A204.1 (cell line): ENCODE measurements at regions not wholly inside any gene's neighbourhood (a gene's known extent, or its start where the extent isn't known, plus 50 kb on each side); places are given as distances from the start of the nearest gene placed in this dataset.
"Not testable (repeated sequence)": the region's sequence is repeated elsewhere in the genome, so short reads cannot be mapped to it uniquely, and the experiment has no call there.

Experiments
- FAIRE-seq: peaks from 2 replicates; lab custom pipeline; 2012; peaks lifted over from hg19 to GRCh38; lab: Jason Lieb, UNC

- no peak for FAIRE-seq
These were observed 219.0 kb upstream of the NRG3 start for GRCh38 chr10:81655986-81656385.

DNA sequence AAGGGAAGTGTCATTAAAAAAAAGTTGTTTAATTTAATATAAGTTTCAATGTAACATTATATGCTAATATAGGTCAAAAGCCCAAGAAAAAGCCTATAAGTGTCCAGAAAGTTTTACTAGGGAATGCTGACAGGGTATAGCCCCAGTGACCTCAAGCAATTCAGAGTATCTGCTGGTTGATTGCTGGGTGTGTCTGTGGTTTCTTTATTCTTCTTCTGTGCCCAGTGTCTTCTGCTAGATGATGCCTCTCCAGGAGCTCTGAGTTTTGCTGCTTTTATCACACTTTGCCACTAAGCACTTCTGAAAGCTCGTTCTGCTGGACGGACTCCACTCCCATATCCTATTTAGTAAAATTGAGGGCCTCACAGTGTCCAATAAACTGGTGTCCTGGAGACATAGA, 212.2 kb upstream of the NRG3 start:
- FAIRE-seq = no peak

DNA sequence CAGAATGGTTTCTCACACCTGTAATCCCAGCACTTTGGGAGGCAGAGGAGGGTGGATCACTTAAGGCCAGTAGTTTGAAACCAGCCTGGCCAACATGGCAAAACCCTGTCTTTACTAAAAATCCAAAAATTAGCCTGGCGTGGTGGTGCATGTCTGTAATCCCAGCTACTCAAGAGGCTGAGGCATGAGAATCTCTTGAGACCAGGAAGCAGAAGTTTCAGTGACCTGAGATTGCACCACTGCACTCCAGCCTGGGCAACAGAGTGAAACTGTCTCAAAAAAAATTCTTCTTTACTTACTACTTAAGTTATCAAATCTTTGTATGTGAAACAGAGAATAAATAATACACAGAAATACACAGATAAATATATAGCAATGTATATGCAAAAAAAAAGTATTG, 210.2 kb upstream of the NRG3 start:
- not testable (repeated sequence) for FAIRE-seq

DNA sequence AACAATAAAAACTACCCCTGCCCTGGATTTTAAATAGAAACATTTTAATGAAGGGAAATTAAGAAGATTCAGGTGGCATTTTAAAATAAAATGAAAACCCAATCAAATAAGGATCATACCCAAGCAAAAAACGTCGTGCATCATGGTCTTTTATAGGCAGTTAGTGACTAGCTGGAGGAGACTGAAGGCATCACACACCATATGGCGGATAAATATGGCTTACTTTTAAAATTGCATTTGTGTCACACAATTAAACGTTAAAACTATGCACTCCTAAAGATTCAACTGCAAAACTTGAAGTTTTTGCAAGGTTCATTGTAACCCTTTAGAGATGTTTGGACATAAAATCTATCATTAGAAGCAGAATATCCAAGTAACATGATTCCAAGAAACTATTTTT, 200.1 kb upstream of the NRG3 start:
- FAIRE-seq = no peak

DNA sequence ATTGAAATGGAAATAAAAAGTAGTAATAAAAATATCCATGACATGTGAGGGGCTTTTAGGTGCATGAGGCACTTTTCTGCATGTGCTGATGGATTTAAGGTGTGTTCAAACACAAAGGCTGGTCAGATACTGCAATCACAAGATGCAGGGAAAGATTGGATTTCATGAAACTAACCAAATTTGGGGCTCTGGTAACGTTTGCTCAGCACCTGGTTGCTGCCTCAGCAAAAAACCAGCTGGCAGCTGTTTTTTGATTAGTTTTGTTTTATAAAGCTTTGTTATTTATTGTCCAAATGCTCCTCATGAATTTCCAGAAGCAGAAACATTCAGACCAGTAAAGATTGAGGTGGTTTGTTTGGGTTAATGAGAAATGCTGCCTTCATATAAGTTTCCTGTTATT, 195.7 kb upstream of the NRG3 start:
- no peak for FAIRE-seq

DNA sequence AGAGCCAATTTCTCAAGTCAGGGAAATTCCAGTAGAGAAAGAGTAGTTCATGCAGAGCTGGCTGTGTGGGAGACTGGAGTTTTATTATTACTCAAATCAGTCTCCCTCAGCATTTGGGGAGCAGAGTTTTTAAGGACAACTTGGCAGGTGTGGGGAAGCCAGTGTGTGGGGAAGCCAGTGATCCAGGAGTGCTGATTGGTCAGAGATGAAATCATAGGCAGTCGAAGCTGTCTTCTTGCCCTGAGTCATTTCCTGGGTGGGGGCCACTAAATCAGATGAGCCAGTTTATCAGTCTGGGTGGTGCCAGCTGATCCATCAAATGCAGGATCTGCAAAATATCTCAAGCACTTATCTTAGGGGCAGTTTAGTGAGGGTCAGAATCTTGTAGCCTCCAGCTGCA, 194.6 kb upstream of the NRG3 start:
- no peak for FAIRE-seq

DNA sequence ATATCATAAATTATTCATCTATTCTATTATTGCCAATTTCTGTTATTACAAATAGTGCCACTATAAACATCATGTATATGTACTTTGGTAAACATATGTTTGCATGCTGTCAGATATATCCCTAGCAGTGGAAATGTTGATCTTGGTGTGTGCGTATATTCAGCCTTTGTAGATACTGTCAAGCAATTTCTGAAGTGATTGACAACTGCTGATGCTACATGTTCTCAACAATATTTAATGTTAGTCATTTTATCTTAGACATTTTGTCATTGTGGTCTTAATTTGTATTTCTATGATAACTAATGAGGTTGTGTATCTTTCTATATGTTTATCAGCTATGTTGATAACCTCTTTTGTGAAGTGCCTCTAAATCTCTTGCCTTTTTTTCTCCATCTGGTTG, 186.5 kb upstream of the NRG3 start:
- no peak for FAIRE-seq

DNA sequence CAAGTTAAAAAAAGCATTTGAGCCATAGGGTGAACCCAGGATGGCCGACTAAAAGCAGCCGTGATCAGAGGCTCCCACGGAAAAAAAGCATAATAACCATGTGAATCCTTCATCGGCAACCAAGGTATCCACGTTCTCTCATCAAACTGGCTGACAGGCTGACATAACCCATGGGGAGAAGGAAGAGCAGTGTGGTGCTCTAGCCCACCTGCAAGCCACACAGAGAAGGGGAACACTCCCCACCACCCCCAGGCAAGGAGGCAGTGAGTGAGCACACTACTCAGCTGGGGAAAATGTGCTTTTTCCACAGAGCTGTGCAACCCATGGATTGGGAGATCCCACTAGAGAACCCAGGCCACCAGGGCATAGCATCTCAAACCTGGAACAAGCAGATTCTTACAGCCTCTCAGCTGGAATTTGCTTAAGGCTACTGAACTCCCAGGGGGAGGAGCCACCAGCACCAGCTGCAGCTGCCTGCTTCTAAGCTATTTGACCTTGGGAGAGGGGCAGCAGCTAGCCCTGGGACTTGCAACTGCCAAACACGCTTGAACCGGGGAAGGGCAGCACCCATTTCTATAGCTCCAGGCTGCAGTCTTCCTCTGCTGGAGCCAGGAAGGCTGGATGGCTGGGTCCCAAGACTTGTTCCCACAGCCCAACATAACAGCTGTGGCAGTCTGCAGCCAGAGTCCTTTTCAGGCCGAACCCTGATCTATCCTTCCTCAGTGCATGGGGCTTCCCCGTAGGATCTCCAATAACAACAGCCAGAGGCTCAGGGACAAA, 178.2 kb upstream of the NRG3 start:
- no peak for FAIRE-seq

GRCh38 chr10:81704596-81704995, 170.4 kb upstream of the NRG3 start:
- no peak for FAIRE-seq

DNA sequence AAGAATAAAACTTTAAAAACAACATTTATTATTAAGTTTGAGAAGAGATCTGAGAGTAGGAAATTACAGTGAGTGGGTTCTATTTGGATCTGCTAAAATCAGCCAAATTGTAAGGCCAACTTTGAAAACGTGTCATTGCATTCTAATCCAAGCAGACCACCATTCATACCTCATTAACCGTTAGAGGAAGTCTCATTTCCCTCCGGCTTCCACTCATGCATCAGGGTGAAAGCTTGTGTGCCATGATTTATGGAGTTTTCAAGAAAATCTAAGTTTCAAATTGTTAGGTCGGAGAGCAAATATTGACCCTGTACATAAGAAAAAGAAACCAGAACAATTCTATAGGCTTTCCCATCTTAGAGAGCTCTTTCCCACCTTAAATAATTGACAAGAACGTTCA, 166.6 kb upstream of the NRG3 start:
- no peak for FAIRE-seq

GRCh38 chr10:81708929-81709328, 166.1 kb upstream of the NRG3 start:
- no peak for FAIRE-seq

- FAIRE-seq = no peak
These were observed 152.6 kb upstream of the NRG3 start for GRCh38 chr10:81722399-81722798.

DNA sequence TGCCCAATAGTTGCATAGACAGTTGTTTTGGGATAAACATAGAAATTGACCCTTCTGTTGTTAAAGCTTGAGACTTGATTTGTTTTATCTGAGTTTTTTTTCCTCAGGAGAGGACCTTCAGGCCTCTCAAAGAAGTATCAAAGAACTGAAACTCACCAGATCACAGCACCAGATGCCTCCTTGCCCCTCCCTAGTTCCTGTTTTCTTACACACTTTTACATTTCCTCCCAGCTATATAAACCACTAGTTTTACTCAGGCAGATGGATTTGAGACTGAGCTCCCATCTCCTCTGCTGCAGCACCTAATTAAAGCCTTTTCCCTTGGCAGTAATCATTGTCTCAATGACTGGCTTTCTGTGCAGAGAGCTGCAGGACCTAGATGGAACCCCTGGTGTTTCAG, 150.6 kb upstream of the NRG3 start:
- FAIRE-seq = no peak

DNA sequence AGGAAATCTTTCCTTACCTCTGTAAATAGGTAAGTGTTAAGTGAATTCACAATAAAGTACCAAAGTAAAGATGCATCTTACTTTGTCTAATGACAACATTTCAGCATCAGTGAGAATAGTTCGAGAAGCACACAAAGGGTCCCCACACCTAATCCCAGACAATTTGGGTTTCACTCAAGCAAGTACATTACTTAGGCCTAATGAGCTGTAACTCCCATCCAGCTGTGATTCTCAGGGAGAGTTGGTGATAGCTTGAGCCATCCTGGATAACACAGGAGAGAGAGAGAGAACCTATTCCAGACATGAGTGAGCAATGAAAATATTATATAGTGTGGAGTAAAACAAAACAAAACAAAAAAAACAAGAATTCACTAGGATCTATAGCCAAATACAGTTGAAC, 149.1 kb upstream of the NRG3 start:
- no peak for FAIRE-seq

GRCh38 chr10:81728692-81729091, 146.3 kb upstream of the NRG3 start:
- FAIRE-seq = no peak

GRCh38 chr10:81730891-81731290, 144.1 kb upstream of the NRG3 start:
- FAIRE-seq = no peak

GRCh38 chr10:81733542-81733941, 141.5 kb upstream of the NRG3 start:
- FAIRE-seq = no peak

DNA sequence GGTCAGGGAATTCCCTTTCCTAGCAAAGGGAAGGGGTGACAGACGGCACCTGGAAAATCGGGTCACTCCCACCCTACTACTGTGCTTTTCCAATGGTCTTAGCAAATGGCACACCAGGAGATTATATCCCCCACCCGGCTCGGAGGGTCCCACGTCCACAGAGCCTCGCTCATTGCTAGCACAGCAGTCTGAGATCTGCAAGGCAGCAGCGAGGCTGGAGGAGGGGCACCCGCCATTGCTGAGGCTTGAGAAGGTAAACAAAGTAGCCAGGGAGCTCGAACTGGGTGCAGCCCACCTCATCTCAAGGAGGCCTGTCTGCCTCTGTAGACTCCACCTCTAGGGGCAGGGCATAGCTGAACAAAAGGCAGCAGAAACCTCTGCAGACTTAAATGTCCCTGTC, 139.8 kb upstream of the NRG3 start:
- FAIRE-seq = not testable (repeated sequence)

DNA sequence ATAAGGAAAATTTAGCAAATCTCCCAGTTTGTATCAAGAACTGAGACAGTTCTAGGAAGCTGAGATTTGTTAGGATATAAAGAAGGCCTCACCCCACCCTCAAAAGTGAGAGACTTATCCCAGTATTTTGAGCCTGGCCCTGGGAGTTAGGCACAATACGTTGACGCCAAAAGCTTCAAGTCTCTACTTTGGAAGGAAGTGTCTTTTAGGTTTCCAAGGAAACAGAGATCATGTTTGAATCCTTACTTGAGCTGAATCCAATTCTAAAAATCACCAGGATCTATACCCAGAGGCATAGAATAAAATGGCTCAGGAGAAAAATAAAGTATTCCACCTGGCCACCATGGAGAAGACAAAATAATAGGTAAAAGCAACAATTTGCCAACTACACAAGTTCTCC, 115.9 kb upstream of the NRG3 start:
- FAIRE-seq = no peak

DNA sequence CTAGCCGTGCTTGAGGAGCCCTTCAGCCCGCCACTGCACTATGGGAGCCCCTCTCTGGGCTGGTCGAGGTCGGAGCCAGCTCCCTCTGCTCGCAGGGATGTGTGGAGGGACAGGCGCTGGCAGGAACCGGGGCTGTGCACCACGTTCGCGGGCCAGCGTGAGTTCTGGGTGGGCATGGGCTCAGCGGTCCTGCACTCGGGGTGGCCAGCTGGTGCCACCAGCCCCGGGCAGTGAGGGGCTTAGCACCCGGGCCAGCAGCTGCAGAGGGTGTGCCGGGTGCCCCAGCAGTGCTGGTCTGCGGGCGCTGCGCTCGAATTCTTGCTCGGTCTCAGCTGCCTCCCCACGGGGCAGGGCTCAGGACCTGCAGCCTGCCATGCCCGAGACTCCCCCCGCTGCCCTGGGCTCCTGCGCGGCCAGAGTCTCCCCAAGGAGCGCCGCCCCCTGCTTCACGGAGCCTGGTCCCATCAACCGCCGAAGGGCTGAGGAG, 90.8 kb upstream of the NRG3 start:
- no peak for FAIRE-seq

DNA sequence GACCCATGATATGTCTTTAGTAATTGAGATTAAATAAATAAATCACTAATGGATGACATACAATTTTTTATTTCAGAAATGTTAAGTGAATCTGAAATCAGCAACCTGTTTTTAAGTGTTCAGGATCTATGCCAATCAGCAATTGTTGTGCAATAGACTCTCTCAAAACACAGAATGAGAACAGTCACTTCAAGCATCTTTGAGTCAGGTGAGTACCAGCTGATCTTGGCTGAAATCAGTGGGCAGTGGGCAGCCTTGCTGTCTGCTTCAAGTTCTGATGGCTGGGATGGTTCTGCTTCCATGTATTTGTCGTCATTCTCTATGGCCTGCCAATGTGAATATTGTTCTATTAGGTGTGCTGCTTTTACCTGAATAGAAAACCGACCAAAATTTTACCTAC, 82.3 kb upstream of the NRG3 start:
- FAIRE-seq = no peak

GRCh38 chr10:81806842-81807241, 68.2 kb upstream of the NRG3 start:
- no peak for FAIRE-seq

DNA sequence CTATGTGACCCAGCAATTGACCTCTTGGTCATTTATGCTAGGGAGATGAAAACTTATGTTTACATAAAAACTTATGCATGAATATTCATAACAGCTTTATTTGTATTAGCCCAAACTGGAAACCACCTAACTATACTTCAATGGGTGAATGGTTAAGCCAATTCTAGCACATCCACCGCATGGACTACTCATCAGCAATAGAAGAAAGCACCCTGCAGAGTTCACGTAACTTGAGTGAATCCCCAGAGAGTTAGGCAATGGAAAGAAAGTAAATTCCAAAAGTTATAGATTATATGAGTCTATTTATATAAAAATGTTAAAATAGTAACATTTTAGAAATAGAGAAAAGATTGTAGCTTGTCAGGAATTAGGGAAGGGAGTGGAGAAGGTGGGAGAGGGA, 60.2 kb upstream of the NRG3 start:
- FAIRE-seq = no peak

- FAIRE-seq = no peak
These were observed 57.3 kb upstream of the NRG3 start for GRCh38 chr10:81817596-81818170.
